Non-pigmented ciliary epithelial cell (primary cell): ENCODE measurements at regions not wholly inside any gene's neighbourhood (a gene's known extent, or its start where the extent isn't known, plus 50 kb on each side); places are given as distances from the start of the nearest gene placed in this dataset.
"Not testable (repeated sequence)": the region's sequence is repeated elsewhere in the genome, so short reads cannot be mapped to it uniquely, and the experiment has no call there.

Experiments used
- DNase-seq: peaks from one replicate; pipeline ENCODE4 v3.0.0-alpha.2; 2010; ENCODE audit warnings: low read depth

DNA sequence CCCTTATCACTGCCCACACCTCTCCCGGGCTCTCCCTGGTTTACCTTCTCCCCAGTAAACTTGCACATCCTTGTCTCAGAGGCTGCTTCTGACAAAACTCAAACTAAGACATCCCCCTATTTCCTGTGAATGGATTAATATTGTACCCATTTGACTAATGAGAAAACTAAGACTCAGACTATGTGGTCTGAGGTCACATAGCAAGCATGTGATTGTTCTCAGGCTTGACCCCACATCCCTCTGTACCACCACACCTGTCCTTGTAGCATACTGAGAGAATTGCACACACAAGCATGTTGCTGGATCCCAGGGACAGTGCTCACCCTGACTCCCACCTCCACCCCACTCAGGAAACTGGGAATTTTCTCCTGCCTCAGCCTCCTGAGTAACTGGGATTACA, 90.7 kb upstream of the HES1 start:
- DNase-seq, result no peak

GRCh38 chr3:194045919-194046318, 90.0 kb upstream of the HES1 start:
- DNase-seq, result no peak

- DNase-seq, result no peak
Measured at GRCh38 chr3:194046531-194046930, 89.4 kb upstream of the HES1 start.

- no peak for DNase-seq
Measured at GRCh38 chr3:194046995-194047645, 88.8 kb upstream of the HES1 start.

DNA sequence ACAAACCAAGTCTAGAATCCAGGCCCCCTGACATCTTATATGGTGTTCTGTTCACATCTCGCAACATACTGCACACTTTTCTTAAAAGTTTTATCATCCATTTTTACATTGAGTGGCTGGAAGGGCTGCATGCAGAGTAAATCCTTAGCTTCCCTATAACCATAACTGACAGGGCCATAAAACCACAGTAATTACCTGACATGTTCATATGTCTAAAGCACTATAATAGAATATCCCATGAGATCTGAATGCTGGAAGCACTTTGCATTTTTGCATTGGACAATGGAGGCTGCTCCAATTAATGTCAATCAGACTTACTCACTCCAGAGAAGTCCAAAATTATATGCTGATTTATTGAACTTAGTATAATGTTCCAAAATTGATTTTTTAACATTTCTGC, 86.6 kb upstream of the HES1 start:
- no peak for DNase-seq

GRCh38 chr3:194050782-194051320, 85.1 kb upstream of the HES1 start:
- no peak for DNase-seq

DNA sequence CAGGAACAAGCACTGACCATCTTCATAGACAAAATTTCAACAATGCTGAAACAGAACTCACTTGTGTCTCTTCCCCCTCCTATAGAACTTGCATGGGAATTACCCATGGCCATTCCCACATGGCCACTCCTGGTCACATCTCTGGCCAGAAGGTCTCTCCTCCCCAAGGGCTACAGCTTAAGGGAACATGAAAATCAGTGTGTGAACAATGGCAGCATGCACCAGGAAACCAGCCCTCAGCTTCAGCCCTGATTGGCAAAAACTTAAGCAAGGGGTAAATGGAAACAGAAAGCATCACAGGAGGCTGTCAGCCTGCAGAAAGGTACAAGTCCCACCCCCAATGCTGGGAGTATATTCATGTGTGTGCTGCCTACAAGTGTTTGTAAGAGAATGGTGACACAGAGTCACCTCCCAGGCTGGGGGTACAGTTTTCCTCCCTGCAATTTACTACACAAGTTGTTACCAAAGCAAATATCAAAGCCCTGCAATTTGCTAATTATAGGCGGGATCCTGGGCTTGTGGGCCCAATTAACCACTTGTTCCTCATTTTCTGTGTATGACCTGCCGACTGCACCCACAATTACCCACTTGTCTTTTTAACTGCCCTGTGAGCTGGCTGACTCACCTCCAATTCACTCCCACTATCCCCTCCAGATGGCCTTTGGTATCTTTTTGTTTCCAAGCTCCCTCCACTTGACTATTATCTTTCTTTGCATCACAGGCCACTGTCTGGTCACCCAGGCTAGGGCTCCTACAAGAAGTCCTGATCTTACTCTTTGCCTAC, 84.4 kb upstream of the HES1 start:
- no peak for DNase-seq

- DNase-seq, result no peak
Measured at GRCh38 chr3:194053136-194053535, 82.8 kb upstream of the HES1 start.

- DNase-seq, result no peak
Measured at GRCh38 chr3:194054016-194054415, 81.9 kb upstream of the HES1 start.

GRCh38 chr3:194054540-194054939, 81.4 kb upstream of the HES1 start:
- no peak for DNase-seq

DNA sequence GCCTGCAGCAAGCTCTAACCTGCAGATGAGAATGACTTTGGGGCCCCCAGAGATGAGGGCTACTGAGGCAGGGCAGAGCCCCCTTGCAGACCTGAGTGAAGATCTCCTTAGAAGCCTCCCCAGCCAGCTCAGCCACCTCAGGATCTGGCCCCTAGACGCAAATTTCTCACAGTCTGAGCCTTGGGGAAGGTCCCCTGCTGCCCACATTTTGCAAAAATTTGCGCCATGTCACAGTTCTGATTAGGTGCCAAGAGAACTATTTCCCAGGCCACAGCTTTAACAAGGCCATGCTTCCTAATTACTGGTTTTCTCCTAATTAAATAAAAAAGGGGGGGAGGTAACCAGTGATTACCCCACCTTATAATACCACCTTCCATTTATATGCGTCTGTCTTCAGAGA, 81.0 kb upstream of the HES1 start:
- no peak for DNase-seq

- not testable (repeated sequence) for DNase-seq
Measured at GRCh38 chr3:194056323-194056722, 79.6 kb upstream of the HES1 start.

DNA sequence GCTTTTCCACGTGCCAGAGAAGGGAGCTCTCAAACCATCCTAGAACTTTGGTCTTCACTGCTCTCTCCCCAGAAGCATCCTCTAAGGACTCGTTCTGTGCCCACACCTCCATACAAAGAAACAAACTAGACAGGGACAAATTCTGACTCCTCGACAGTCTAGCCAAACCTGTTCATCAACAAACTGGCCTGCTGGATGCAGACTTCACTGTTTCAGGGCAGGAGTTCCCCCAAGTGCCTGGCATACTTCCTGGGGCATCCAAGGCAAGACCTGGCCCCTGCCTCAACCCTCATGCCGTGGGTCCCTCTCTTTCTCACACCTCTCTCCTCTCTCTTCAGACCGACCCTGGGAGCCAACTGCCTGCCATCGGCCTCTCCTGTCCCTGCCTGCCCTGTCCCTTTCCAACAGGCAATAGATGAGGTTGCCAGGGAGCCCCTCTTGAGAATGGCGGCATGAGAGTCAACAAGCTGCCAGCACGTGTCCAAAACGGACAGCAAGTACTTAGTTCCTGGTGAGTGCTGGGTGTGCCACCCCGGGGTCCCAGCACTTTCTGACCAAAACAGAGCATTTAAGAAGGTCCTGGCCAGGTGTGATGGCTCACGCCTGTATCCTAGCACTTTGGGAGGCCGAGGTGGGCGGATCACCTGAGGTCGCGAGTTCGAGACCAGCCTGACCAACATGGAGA, 79.1 kb upstream of the HES1 start:
- no peak for DNase-seq

DNA sequence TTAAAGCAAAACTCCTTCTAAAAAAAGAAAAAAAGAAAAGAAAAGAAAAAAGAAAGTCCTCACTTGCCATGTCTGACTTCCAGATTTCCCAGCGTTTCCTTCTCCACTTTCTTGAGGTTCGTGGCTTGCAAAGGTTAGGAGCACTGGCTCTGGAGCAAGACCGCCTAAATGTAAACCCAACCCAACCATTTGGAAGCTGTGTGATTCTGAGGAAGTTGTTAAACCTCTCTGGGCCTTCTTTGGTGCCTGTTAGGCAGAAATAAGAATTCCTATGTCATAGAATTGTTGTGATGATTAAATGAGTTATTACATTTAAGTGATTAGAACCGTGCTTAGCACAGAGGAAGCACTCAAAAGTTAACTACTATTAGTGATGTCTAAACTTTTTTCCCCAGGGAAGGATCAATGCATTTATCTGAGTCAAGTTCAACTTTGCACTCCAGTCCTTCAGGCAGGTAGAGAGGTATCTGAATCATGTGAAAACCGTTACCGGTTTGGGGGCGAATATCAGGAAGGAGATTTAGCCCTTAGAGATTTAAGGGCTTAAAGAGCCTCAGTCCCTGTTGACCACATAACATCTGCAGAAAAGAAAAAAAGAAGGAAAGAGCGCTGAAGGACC, 78.3 kb upstream of the HES1 start:
- no peak for DNase-seq

DNA sequence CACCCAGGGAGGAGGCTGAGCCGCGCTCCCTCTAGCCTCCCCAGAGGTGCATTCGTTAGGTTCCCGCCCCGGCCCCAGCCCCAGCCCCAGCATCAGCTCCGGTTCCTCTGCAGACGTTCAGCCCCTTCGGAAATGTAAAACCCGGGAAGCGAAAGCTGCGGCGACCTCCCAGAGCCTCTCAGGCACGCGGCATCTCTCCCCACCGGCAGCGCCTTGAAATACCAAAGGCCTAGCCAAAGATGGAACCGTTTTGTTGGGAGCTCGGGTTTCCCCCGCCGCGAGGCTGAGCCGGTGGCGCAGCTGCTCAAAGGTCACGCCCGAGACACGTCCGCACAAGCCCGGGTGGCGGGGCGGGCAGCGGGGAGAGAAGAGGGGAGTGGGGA, 77.8 kb upstream of the HES1 start:
- no peak for DNase-seq

DNA sequence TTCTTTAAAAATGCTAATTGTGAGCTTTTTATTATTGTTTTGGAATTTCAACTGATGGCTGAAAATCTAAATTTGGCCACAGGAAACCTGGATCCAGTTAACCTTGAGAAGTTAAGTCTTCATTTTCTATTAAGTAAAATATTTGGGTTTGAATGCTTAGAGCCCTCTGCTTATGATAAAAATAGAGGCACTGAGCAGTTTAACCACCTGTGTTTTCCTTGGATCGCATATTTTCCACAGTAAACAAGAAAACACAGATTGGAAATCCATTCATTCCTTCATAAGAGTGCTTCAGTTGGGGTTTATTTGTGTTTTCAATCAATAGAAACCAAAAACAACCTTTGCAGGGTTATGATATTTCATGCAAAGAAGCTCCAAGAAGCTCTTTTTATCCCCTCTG, 77.2 kb upstream of the HES1 start:
- no peak for DNase-seq

DNA sequence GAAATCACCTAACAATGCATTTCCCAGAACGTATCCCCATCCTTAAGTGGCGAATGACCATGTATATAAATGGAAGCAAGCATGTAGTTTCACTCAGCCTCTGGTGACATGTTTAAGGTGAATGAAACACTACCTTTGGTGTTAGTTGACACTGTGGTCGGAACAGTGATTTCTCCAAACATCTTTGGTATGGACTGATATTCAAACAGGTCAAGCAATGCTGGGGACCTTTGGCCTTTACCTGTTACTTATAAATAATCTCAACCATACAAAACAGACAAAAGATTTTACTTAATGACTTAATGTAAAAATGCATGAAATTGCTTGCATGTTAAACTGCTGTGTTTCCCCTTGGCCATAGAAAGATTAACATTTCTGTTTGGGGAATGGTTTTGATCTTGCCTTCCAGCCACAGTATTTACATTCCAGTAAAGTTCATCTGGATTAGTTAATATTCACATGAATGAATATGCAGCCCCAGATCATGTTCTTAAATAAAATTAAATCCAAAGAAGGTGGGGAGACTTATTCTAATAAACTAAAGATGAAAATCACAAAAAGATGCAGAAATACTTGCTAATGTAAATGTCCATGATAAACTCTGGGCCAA, 74.4 kb upstream of the HES1 start:
- DNase-seq, result no peak

- DNase-seq, result no peak
Measured at GRCh38 chr3:194062830-194063229, 73.1 kb upstream of the HES1 start.

DNA sequence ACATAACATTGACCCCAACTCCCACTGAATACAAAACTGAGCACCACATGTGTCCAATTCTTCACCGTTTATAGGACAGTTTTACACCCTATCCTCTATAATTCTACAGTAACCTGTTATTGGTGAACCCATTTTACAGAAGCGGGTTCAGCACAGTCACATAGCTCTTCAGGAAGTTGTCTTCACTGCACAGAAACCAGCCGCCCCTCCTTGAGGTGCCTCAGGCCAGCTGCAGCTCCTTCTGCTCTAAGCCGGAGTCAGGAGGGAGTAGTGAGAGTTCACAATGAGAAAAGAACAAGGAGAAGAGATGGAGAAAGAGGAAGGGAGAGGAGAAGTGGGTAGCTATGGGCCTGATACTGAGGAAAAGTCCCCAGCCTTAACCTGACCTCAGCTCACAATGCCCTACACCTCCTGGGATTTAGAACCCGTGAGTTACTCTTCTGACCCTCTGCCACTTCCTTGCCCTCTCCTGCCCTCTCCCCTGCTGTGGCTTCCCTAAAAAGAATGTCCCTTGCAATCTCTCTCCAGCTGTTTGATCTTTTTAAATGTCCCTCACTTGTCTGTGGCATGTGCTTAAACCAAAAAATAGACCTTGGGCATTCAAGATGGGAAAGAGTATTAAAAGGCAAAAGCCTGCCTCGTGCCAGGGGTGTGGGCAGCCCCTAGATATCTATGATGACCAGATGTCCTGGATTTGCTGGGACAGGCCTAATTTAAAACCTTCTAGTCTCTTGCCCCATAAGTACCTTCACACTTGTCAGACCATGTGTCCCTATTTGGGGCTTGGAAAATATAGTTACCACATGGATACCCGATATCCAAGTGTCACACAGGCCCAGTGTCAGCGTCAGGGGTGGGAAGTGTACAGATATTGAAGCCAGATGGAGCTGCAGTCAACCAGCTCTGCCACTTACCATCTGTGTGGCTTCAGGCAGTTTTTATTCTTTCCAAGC, 71.3 kb upstream of the HES1 start:
- DNase-seq, result no peak

- not testable (repeated sequence) for DNase-seq
Measured at GRCh38 chr3:194067327-194067726, 68.6 kb upstream of the HES1 start.

GRCh38 chr3:194067949-194068362, 68.0 kb upstream of the HES1 start:
- DNase-seq, result no peak
